H9 (cell line): ENCODE measurements at regions not wholly inside any gene's neighbourhood (a gene's known extent, or its start where the extent isn't known, plus 50 kb on each side); places are given as distances from the start of the nearest gene placed in this dataset.

ENCODE experiments used
- DNase-seq: peaks from one replicate; pipeline ENCODE4 v3.0.0-alpha.2; 2017
- H2AFZ ChIP-seq: one replicate; pipeline ENCODE4 v1.6.1; 2013; ENCODE audit warnings: mild to moderate bottlenecking, low read length, control low read depth, moderate library complexity
- H2AK5ac ChIP-seq: 2 replicates; pipeline ENCODE4 v1.6.1; 2013; ENCODE audit warnings: low read length, control low read depth, mixed read lengths; ENCODE audit not compliant: insufficient read length
- H2BK120ac ChIP-seq: one replicate; pipeline ENCODE4 v1.6.1; 2013; ENCODE audit warnings: low read depth, mild to moderate bottlenecking, low read length, control low read depth, inconsistent platforms; ENCODE audit not compliant: poor library complexity, severe bottlenecking
- H2BK12ac ChIP-seq: 2 replicates; pipeline ENCODE4 v1.6.1; 2013; ENCODE audit warnings: low read length, control low read depth, mixed read lengths, low read depth; ENCODE audit not compliant: insufficient read length
- H2BK15ac ChIP-seq: 2 replicates; pipeline ENCODE4 v1.6.1; 2013; ENCODE audit warnings: low read depth, low read length, control low read depth
- H2BK20ac ChIP-seq: one replicate; pipeline ENCODE4 v1.6.1; 2013; ENCODE audit warnings: low read depth, mild to moderate bottlenecking, low read length, control low read depth, inconsistent platforms; ENCODE audit not compliant: poor library complexity, severe bottlenecking
- H2BK5ac ChIP-seq: 2 replicates; pipeline ENCODE4 v1.6.1; 2013; ENCODE audit warnings: low read length, control low read depth, mixed read lengths; ENCODE audit not compliant: insufficient read length
- H3K14ac ChIP-seq: 2 replicates; pipeline ENCODE4 v1.6.1; 2013; ENCODE audit warnings: low read length, control low read depth; ENCODE audit not compliant: insufficient read depth
- H3K18ac ChIP-seq: 2 replicates; pipeline ENCODE4 v1.6.1; 2013; ENCODE audit warnings: low read depth, mild to moderate bottlenecking, mixed read lengths, low read length, control low read depth; ENCODE audit not compliant: insufficient read length
- H3K23ac ChIP-seq: 2 replicates; pipeline ENCODE4 v1.6.1; 2013; ENCODE audit warnings: low read length, control low read depth, mixed read lengths, low read depth; ENCODE audit not compliant: insufficient read length
- H3K23me2 ChIP-seq: 2 replicates; pipeline ENCODE4 v1.6.1; 2013; ENCODE audit warnings: low read depth, mild to moderate bottlenecking, mixed read lengths, low read length, control low read depth; ENCODE audit not compliant: insufficient read length, poor library complexity, severe bottlenecking
- H3K27ac ChIP-seq: 2 replicates; pipeline ENCODE4 v1.5.1; 2013; ENCODE audit warnings: low read length, control low read depth, mixed read lengths, low read depth; ENCODE audit not compliant: insufficient read length
- H3K27me3 ChIP-seq: 2 replicates; pipeline ENCODE4 v1.6.1; 2013; ENCODE audit warnings: low read length, control low read depth, inconsistent platforms; ENCODE audit not compliant: insufficient read depth
- H3K4ac ChIP-seq: 2 replicates; pipeline ENCODE4 v1.6.1; 2013; ENCODE audit warnings: low read depth, mild to moderate bottlenecking, control low read depth, inconsistent platforms, low read length, moderate library complexity
- H3K4me1 ChIP-seq: 2 replicates; pipeline ENCODE4 v1.6.1; 2013; ENCODE audit warnings: low read length, control low read depth, inconsistent platforms; ENCODE audit not compliant: insufficient read depth
- H3K4me2 ChIP-seq: 2 replicates; pipeline ENCODE4 v1.6.1; 2013; ENCODE audit warnings: low read length, control low read depth, mixed read lengths; ENCODE audit not compliant: insufficient read length, insufficient read depth
- H3K56ac ChIP-seq: 2 replicates; pipeline ENCODE4 v1.6.1; 2013; ENCODE audit warnings: low read depth, mild to moderate bottlenecking, mixed read lengths, low read length, control low read depth; ENCODE audit not compliant: insufficient read length
- H3K79me1 ChIP-seq: 2 replicates; pipeline ENCODE4 v1.6.1; 2013; ENCODE audit warnings: low read depth, mild to moderate bottlenecking, moderate library complexity, low read length, control low read depth, inconsistent platforms; ENCODE audit not compliant: insufficient read depth, poor library complexity, severe bottlenecking
- H3K79me2 ChIP-seq: 2 replicates; pipeline ENCODE4 v1.6.1; 2013; ENCODE audit warnings: low read length, control low read depth, inconsistent platforms; ENCODE audit not compliant: insufficient read depth
- H3K9ac ChIP-seq: 2 replicates; pipeline ENCODE4 v1.6.1; 2013; ENCODE audit warnings: low read length, control low read depth, mixed read lengths; ENCODE audit not compliant: insufficient read length; ENCODE audit errors: extremely low read depth
- H3K9me3 ChIP-seq: one replicate; pipeline ENCODE4 v1.6.1; 2013; ENCODE audit warnings: low read depth, low read length, inconsistent platforms; ENCODE audit not compliant: control insufficient read depth
- H3T11ph ChIP-seq: one replicate; pipeline ENCODE4 v1.6.1; 2013; ENCODE audit warnings: mild to moderate bottlenecking, low read length, control low read depth, inconsistent platforms
- H4K20me1 ChIP-seq: one replicate; pipeline ENCODE4 v1.6.1; 2013; ENCODE audit not compliant: control insufficient read depth, insufficient read length, insufficient read depth
- H4K5ac ChIP-seq: 2 replicates; pipeline ENCODE4 v1.6.1; 2013; ENCODE audit warnings: low read depth, mild to moderate bottlenecking, mixed read lengths, low read length, control low read depth; ENCODE audit not compliant: insufficient read length
- H4K8ac ChIP-seq: replicated peaks from 2 replicates; pipeline ENCODE4 v1.6.1; 2013; ENCODE audit warnings: low read length, control low read depth, mixed read lengths, low read depth; ENCODE audit not compliant: insufficient read length
- H4K91ac ChIP-seq: 2 replicates; pipeline ENCODE4 v1.6.1; 2013; ENCODE audit warnings: low read depth, mild to moderate bottlenecking, moderate library complexity, mixed read lengths, low read length, control low read depth; ENCODE audit not compliant: insufficient read length
- H3K27ac Mint-ChIP-seq, 3 experiments: 2 replicates in 2 of 3; 3 replicates in 1 of 3; pipeline ENCODE4 v1.8.0; 2020 to 2021; ENCODE audit warnings: mixed read lengths in 3 of 3, mild to moderate bottlenecking in 1 of 3, moderate library complexity in 1 of 3
- H3K27me3 Mint-ChIP-seq: 2 replicates; pipeline ENCODE4 v1.8.0; 2021; ENCODE audit warnings: low read depth, mild to moderate bottlenecking, moderate library complexity, mixed read lengths
- H3K36me3 Mint-ChIP-seq, 3 experiments: 2 replicates in 2 of 3; 3 replicates in 1 of 3; pipeline ENCODE4 v1.8.0; 2020 to 2021; ENCODE audit warnings: low read depth in 3 of 3, mixed read lengths in 3 of 3; ENCODE audit not compliant: insufficient read depth in 1 of 3
- H3K4me1 Mint-ChIP-seq, 2 experiments: 2 replicates each; pipeline ENCODE4 v1.8.0; 2020; ENCODE audit warnings: mixed read lengths in 2 of 2
- H3K4me3 Mint-ChIP-seq, 2 experiments: 2 replicates in 1 of 2; 3 replicates in 1 of 2; pipeline ENCODE4 v1.8.0; 2020 to 2021; ENCODE audit warnings: mild to moderate bottlenecking in 2 of 2, mixed read lengths in 2 of 2, moderate library complexity in 1 of 2
- H3K9me3 Mint-ChIP-seq, 2 experiments: 2 replicates in 1 of 2; 3 replicates in 1 of 2; pipeline ENCODE4 v1.8.0; 2020; ENCODE audit warnings: mild to moderate bottlenecking in 2 of 2, mixed read lengths in 2 of 2, moderate library complexity in 1 of 2
- CTCF ChIP-seq: fragments of 200-600 bp; sonication (generic); conservative IDR thresholded peaks from 3 replicates; pipeline ENCODE4 v1.8.0; 2021; ENCODE audit warnings: antibody characterized with exemption, mild to moderate bottlenecking
- WGBS: extraction: QIAGEN DNeasy Blood & Tissue Kit; methylation state at CpG from one replicate; pipeline ENCODE4 v1.1.7; 2013; ENCODE audit warnings: missing lambda C conversion rate, low lambda C conversion rate, mixed read lengths; ENCODE audit not compliant: insufficient read length; ENCODE audit errors: extremely low coverage; 5-methylcytosine and 5-hydroxymethylcytosine counted together

- H3K23me2 ChIP-seq: no peaks in the 10 kb centered on the region
- H3K36me3 Mint-ChIP-seq: no peaks in the 10 kb centered on the region
- H3K4ac ChIP-seq: no peak overlapping the region
- H4K20me1 ChIP-seq: no peaks in the 10 kb centered on the region
- H2AFZ ChIP-seq: no peak overlapping the region
- H3K4me2 ChIP-seq: no peak overlapping the region
- H4K8ac ChIP-seq: no peak overlapping the region
- H3K56ac ChIP-seq: no peak overlapping the region
- no peak overlapping the region for H3K14ac ChIP-seq
- TF ChIP-seq CTCF: no peak
- H3K4me3 Mint-ChIP-seq: no peak overlapping the region
- no peaks in the 10 kb centered on the region for H3K27me3 Mint-ChIP-seq
- H3K27me3 ChIP-seq: no peaks in the 10 kb centered on the region
- peaks cover 0 to 6% of the 10 kb centered on the region in 2 experiments; a peak in 2 of 4 replicates for H3K4me1 Mint-ChIP-seq
- H3K27ac ChIP-seq: no peak overlapping the region
- no peaks in the 10 kb centered on the region for H3K79me2 ChIP-seq
- H2BK5ac ChIP-seq: no peak overlapping the region
- no peaks in the 10 kb centered on the region for H3K79me1 ChIP-seq
- no peak overlapping the region for H3K18ac ChIP-seq
- no peaks in the 10 kb centered on the region for H3K9me3 ChIP-seq
- H2BK15ac ChIP-seq: no peak overlapping the region
- H2BK120ac ChIP-seq: no peak overlapping the region
- H2BK12ac ChIP-seq: no peak overlapping the region
- no peaks in the 10 kb centered on the region for H3K4me1 ChIP-seq
- H4K5ac ChIP-seq: no peak overlapping the region
- H3K23ac ChIP-seq: no peak overlapping the region
- WGBS: no CpG with 5 or more reads among the region's 3 CpGs
- H3K9me3 Mint-ChIP-seq: no peaks in the 10 kb centered on the region
- no peak overlapping the region for H3T11ph ChIP-seq
- no peak overlapping the region for H2BK20ac ChIP-seq
- H3K9ac ChIP-seq: no peak overlapping the region
- no peak for DNase-seq
- no peak overlapping the region for H2AK5ac ChIP-seq
- H3K27ac Mint-ChIP-seq: no peak overlapping the region
- no peak overlapping the region for H4K91ac ChIP-seq
Observed at GRCh38 chr1:101356013-101356412, 119.2 kb downstream of the S1PR1 start.
